CD14-positive monocyte (primary cell): ENCODE measurements at regions not wholly inside any gene's neighbourhood (a gene's known extent, or its start where the extent isn't known, plus 50 kb on each side); places are given as distances from the start of the nearest gene placed in this dataset.

Source experiments
- DNase-seq, 3 donors: peaks; one replicate each; pipeline ENCODE4 v3.0.0-alpha.2; 2011 to 2022
- H2AFZ ChIP-seq: 2 replicates; pipeline ENCODE4 v1.6.0; 2012; ENCODE audit warnings: mild to moderate bottlenecking, low read depth, low read length, inconsistent platforms; ENCODE audit not compliant: insufficient read depth, poor library complexity, severe bottlenecking
- H3K27ac ChIP-seq, 2 donors: 1 replicate in 1 of 2; 2 replicates in 1 of 2; pipeline ENCODE4 v1.5.1; 2012 to 2013; ENCODE audit warnings: low read length in 2 of 2, control low read depth in 1 of 2, inconsistent platforms in 1 of 2, low read depth in 1 of 2, mild to moderate bottlenecking in 1 of 2
- H3K27me3 ChIP-seq, 2 donors: one replicate each; pipeline versions ENCODE4 v1.6.0 to v1.6.1; 2011 to 2013; ENCODE audit warnings: low read length in 2 of 2; ENCODE audit not compliant: control insufficient read depth in 2 of 2, insufficient read depth in 2 of 2
- H3K36me3 ChIP-seq, 2 donors: replicated peaks in 1 of 2; 1 replicate in 1 of 2; 2 replicates in 1 of 2; pipeline versions ENCODE4 v1.5.1 to v1.6.1; 2012 to 2013; ENCODE audit warnings: low read length in 2 of 2, control low read depth in 1 of 2, inconsistent platforms in 1 of 2, mild to moderate bottlenecking in 1 of 2; ENCODE audit not compliant: insufficient read depth in 2 of 2, control insufficient read depth in 1 of 2
- H3K4me1 ChIP-seq, 2 donors: 1 replicate in 1 of 2; 2 replicates in 1 of 2; pipeline versions ENCODE4 v1.5.1 to v1.6.1; 2012 to 2013; ENCODE audit warnings: low read length in 2 of 2, control low read depth in 1 of 2, inconsistent platforms in 1 of 2, mild to moderate bottlenecking in 1 of 2, moderate library complexity in 1 of 2; ENCODE audit not compliant: insufficient read depth in 2 of 2, control insufficient read depth in 1 of 2
- H3K4me2 ChIP-seq: replicated peaks from 2 replicates; pipeline ENCODE3; 2012; ENCODE audit warnings: low read length, moderate library complexity, mild to moderate bottlenecking; ENCODE audit not compliant: poor library complexity, severe bottlenecking; ENCODE audit errors: extremely low read depth
- H3K4me3 ChIP-seq, 3 experiments: fragments of 200-600 bp in 1 of 3; sonication (generic) in 1 of 3; replicated peaks in 1 of 3; 1 replicate in 2 of 3; 2 replicates in 1 of 3; pipeline ENCODE4 v1.5.1; 2011 to 2013; ENCODE audit warnings: low read length in 3 of 3, mild to moderate bottlenecking in 3 of 3, control low read depth in 2 of 3, low read depth in 2 of 3, inconsistent platforms in 1 of 3, moderate library complexity in 1 of 3
- H3K79me2 ChIP-seq: 2 replicates; pipeline ENCODE4 v1.6.0; 2012; ENCODE audit warnings: mild to moderate bottlenecking, control low read depth, inconsistent platforms, low read length, moderate library complexity; ENCODE audit not compliant: insufficient read depth
- H3K9ac ChIP-seq: 2 replicates; pipeline ENCODE4 v1.6.0; 2017; ENCODE audit warnings: low read length, mild to moderate bottlenecking; ENCODE audit not compliant: insufficient read depth, poor library complexity, severe bottlenecking
- H3K9me3 ChIP-seq, 2 donors: replicated peaks in 1 of 2; 1 replicate in 1 of 2; 2 replicates in 1 of 2; pipeline versions ENCODE4 v1.5.1 to v1.6.1; 2012 to 2013; ENCODE audit warnings: low read length in 2 of 2, control low read depth in 1 of 2; ENCODE audit not compliant: control insufficient read depth in 1 of 2, insufficient read depth in 1 of 2
- H4K20me1 ChIP-seq: 2 replicates; pipeline ENCODE4 v1.6.0; 2012; ENCODE audit warnings: mild to moderate bottlenecking, low read length, control low read depth, moderate library complexity; ENCODE audit not compliant: insufficient read depth
- H3K27ac Mint-ChIP-seq, 7 donors: one replicate each; pipeline ENCODE4 v1.8.0; 2020; ENCODE audit warnings: mild to moderate bottlenecking in 7 of 7, mixed read lengths in 7 of 7, moderate library complexity in 6 of 7, inconsistent platforms in 2 of 7
- H3K27me3 Mint-ChIP-seq, 3 donors: one replicate each; pipeline ENCODE4 v1.8.0; 2021 to 2022; ENCODE audit warnings: low read depth in 3 of 3, mild to moderate bottlenecking in 3 of 3, mixed read lengths in 3 of 3, moderate library complexity in 3 of 3, inconsistent platforms in 1 of 3
- H3K36me3 Mint-ChIP-seq, 2 donors: one replicate each; pipeline ENCODE4 v1.8.0; 2020; ENCODE audit warnings: mixed read lengths in 2 of 2, inconsistent platforms in 1 of 2, mild to moderate bottlenecking in 1 of 2
- H3K4me1 Mint-ChIP-seq: one replicate; pipeline ENCODE4 v1.8.0; 2020; ENCODE audit warnings: mild to moderate bottlenecking, mixed read lengths
- H3K4me3 Mint-ChIP-seq, 2 donors: one replicate each; pipeline ENCODE4 v1.8.0; 2020; ENCODE audit warnings: mild to moderate bottlenecking in 2 of 2, mixed read lengths in 2 of 2, moderate library complexity in 1 of 2
- H3K9me3 Mint-ChIP-seq, 7 donors: one replicate each; pipeline ENCODE4 v1.8.0; 2020 to 2022; ENCODE audit warnings: mixed read lengths in 7 of 7, mild to moderate bottlenecking in 6 of 7, moderate library complexity in 6 of 7, inconsistent platforms in 2 of 7
- WGBS: methylation state at CpG from one replicate; pipeline ENCODE4 v1.1.5; 2013; ENCODE audit warnings: missing lambda C conversion rate; ENCODE audit not compliant: insufficient coverage; 5-methylcytosine and 5-hydroxymethylcytosine counted together
- intact Hi-C, 2 donors: fragments of 100-400 bp; cut with micrococcal nuclease; formaldehyde crosslinking; loops; one replicate each; pipeline versions ENCODE4 v1.15.0 to v1.15.1; 2023
- TF ChIP-seq, protein P1 (sequence below): fragments of 200-600 bp; IDR thresholded peaks from one replicate; pipeline ENCODE4 v1.8.0; 2022; ENCODE audit warnings: antibody characterized with exemption, mild to moderate bottlenecking

GRCh38 chr10:78401624-78402367 is 368.1 kb downstream of the RPS24 start:
- intact Hi-C loops, result no loop called here
- Mint-ChIP-seq H3K36me3 (no peaks in the 10 kb centered on the region), H3K4me1 (peaks cover 5% of the 10 kb centered on the region), H3K27ac (peak overlapping the region in 1 of 7 donors; percentile 21), H3K4me3 (no peak overlapping the region), H3K9me3 (peaks cover 0 to 5% (median 0%) of the 10 kb centered on the region in 7 donors), H3K27me3 (peaks cover 13 to 20% (median 17%) of the 10 kb centered on the region in 3 donors)
- Histone ChIP-seq H3K27me3 (peaks cover 0 to 10% of the 10 kb centered on the region in 2 donors), H3K4me2 (no peak overlapping the region), H3K36me3 (no peaks in the 10 kb centered on the region), H3K4me1 (no peaks in the 10 kb centered on the region), H4K20me1 (no peaks in the 10 kb centered on the region), H3K27ac (no peak overlapping the region), H3K4me3 (no peak overlapping the region), H3K79me2 (no peaks in the 10 kb centered on the region), H3K9ac (no peak overlapping the region), H2AFZ (no peak overlapping the region), H3K9me3 (no peaks in the 10 kb centered on the region)
- 97% methylated on average over 13 of the region's 13 CpGs for WGBS
- no peak for DNase-seq
- TF ChIP-seq, protein P1, sequence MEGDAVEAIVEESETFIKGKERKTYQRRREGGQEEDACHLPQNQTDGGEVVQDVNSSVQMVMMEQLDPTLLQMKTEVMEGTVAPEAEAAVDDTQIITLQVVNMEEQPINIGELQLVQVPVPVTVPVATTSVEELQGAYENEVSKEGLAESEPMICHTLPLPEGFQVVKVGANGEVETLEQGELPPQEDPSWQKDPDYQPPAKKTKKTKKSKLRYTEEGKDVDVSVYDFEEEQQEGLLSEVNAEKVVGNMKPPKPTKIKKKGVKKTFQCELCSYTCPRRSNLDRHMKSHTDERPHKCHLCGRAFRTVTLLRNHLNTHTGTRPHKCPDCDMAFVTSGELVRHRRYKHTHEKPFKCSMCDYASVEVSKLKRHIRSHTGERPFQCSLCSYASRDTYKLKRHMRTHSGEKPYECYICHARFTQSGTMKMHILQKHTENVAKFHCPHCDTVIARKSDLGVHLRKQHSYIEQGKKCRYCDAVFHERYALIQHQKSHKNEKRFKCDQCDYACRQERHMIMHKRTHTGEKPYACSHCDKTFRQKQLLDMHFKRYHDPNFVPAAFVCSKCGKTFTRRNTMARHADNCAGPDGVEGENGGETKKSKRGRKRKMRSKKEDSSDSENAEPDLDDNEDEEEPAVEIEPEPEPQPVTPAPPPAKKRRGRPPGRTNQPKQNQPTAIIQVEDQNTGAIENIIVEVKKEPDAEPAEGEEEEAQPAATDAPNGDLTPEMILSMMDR, result no peak

DNA sequence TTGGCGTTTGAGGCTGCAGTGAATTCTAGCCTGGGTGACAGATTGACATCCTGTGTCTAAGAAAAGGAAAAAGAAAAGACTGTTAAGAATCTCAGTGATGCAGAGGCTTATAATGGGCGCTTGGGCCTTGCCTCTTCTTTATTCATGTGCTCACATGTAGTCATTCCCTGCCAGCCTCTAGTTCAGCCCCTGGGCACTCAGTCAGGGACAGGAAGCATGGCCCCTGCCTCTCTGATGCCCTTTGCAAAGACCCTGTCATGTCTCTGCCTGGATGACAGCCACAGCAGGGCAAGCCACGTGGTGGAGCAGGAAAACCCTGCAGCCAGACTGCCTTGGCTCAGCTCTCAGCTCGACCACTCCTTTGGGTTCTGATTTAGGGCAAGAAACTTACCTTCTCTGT is 368.9 kb downstream of the RPS24 start:
- Histone ChIP-seq H3K27ac (no peak overlapping the region), H2AFZ (no peak overlapping the region), H3K79me2 (no peaks in the 10 kb centered on the region), H3K9ac (no peak overlapping the region), H4K20me1 (no peaks in the 10 kb centered on the region), H3K4me3 (no peak overlapping the region), H3K36me3 (no peaks in the 10 kb centered on the region), H3K4me1 (peaks cover 0 to 4% of the 10 kb centered on the region in 2 donors), H3K4me2 (no peak overlapping the region), H3K27me3 (peaks cover 0 to 18% of the 10 kb centered on the region in 2 donors), H3K9me3 (no peaks in the 10 kb centered on the region)
- no peak for DNase-seq
- intact Hi-C loops, result no loop called here
- H3K27ac Mint-ChIP-seq, result no peak overlapping the region
- H3K36me3 Mint-ChIP-seq, result no peaks in the 10 kb centered on the region
- H3K9me3 Mint-ChIP-seq, result peaks cover 0 to 5% (median 0%) of the 10 kb centered on the region in 7 donors
- H3K4me3 Mint-ChIP-seq, result no peak overlapping the region
- H3K27me3 Mint-ChIP-seq, result peaks cover 21 to 27% (median 25%) of the 10 kb centered on the region in 3 donors
- 52% methylated on average over 4 of the region's 4 CpGs for WGBS
- peaks cover 9% of the 10 kb centered on the region for H3K4me1 Mint-ChIP-seq
- TF ChIP-seq, protein P1, result no peak
